Midbrain (tissue), 1 donor: ENCODE measurements at regions not wholly inside any gene's neighbourhood (a gene's known extent, or its start where the extent isn't known, plus 50 kb on each side); places are given as distances from the start of the nearest gene placed in this dataset.

Experiments used
- DNase-seq: peaks from one replicate; lab custom pipeline; 2025; lab: John Stamatoyannopoulos, UW

DNA sequence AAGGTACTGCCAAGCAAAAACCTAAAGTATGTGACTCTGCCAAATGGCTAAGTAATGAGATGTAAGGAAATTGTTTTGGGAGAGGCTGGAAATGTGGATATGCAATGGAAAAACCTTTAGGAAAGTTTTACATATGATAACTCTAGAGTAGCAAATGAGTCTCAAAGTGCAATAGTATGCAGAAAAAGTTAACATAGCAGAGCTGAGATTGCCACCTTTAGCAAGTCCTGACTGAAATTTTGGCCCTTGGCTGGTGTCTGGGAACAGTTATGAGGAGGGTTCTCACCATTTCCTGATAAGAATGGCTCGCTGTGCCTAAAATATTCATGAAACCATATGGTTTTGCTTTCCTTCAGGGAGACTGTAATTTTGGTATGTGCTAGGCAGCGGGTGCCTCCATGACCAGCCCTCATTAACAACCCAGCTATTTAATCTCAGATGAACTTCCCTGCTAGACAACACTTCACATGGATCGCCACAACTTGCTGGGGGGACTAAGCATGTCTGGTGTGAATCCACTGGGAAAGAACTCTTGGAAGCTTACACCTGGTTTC is 72.3 kb upstream of the ERBB4 start:
- DNase-seq = no peak

DNA sequence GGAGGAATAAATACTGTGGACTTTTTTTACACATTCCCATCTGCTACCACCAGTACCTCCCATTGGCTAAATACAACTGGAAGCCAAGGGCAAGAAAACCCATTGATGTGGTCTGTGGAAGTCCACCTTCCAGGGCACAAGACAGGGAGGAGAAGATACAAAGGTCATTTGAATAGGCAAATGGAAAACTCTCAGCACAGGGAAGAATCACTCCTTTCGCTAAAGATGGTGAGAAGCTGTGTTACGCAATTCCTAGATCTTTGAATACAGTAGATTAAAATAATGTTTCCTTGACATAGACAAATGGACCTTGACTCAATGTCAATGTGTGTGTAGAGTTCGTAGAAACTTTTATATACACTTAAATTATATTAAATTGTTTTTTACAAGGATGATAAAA is 70.9 kb upstream of the ERBB4 start:
- no peak for DNase-seq

DNA sequence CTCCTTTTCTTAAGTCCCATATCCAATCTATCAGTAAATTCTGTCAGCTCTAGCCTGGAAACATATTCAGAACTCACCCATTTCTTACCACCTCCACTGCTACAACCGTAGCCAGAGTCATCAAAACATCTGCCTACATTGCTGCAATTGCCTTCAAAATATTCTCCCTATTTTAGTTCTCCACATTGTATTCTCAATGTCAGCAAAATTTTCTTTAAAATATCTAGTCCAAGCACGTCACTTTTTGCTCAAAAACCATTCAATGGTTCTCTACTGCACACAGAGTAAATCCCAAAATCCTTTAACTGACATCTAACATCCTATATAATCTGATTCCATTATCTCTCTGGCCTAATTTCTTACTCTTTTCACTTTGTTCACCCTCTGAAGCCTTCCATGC is 68.5 kb upstream of the ERBB4 start:
- DNase-seq = no peak

DNA sequence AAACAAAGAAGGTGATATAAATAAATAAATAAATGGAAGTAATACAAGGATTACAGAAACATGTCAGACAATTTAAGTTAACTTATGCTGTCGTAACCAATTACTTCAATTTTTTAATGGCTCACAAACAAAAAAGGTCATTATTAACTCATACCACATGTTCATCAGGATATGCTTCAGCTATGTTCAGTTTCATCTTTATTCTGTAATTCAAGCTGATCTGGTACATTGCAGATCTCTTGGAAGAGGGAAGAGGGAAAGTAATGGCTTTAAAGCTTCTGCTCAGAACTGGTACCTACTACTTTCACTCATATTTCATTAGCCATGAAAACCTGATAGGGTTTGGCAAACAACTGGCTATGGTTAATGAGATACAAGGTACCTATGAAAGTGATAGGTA is 67.6 kb upstream of the ERBB4 start:
- DNase-seq = no peak

DNA sequence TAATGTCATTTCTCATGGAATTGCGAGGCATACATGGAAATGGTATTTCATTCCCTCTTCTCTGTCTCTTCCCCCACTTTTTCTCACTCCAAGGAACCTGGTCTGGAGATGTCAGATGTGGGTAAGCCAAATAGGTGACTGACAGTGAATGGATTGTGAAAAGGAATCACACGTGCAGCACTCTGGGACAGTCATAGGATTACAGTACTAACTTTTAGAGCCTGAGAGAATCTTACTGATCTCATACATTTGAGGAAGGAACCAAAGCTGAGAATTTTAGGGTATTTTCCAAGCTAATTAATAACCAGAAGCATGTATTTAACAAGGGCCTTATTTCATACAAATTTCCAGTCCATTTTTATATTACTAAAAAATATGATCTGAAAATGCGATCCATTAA is 58.1 kb upstream of the ERBB4 start:
- no peak for DNase-seq

DNA sequence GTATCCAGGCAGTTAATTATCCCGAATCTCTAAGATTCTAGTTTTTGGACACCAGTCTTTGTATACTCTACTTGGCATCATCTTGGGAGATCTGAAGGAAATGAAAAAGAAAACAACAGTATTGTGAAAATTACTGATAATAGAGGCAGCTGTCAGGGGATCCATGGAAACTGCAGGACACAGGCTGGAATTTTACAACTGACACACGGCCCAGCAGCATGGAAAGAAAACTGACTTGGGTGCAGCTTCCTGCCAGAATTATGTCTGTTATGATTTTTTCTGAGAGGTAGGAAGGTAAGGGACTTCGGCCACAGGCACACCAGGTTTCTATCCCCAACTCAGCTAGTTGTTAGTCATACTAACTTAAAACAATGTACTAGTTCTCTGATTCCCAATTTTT is 57.7 kb upstream of the ERBB4 start:
- DNase-seq = no peak

DNA sequence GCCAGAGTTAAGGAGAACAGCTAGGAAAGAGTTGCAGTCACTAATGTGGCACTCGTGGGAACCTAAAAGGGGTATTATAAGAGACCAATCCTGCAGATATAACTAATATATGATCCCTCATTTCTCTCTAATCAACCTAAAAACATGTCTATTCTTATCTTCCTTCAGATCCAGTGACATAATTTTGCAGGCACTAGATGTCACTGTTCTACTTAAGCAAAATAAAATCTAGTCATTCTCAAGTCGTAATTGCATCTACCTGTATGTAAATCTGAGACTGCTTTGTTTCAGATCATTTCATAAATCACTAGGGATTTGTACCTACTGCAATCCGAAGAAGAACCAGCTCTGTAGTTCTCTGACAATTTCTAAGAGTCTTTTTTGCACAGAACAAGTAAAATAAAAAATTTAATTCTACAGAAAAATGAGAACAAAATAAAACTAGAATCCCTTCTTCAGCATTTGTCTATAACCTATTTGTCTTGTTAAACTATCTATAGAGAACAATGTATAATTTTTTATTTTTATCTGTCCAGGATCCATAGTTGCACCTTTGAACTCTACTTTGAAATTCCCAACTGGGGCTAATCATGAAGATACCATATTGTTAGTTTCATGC is 56.5 kb upstream of the ERBB4 start:
- DNase-seq = no peak

DNA sequence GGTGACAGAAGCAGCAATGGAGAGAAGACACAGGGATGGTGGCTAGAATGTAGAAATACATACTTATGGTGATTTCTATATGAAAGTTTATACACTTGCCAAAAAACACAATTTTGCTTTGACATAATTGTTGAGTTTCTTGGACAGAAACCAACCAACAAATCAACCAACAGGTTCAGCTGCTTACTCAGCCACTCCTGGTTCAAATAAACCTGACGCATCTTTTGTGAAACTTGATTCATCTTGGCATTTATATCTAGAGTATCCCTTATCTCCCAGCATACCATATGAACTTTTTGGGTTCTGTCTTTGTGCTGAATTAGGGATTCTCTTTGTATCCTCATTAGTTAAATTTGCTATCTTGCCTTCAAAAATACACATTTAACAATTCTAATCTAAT is 54.1 kb upstream of the ERBB4 start:
- DNase-seq = no peak
